C4-2B (cell line): ENCODE measurements at regions not wholly inside any gene's neighbourhood (a gene's known extent, or its start where the extent isn't known, plus 50 kb on each side); places are given as distances from the start of the nearest gene placed in this dataset.

ENCODE experiments used
- H3K27ac ChIP-seq: fragments of 450-650 bp; 2 replicates; pipeline ENCODE4 v1.5.1; 2017
- ZFX ChIP-seq: fragments of 450-650 bp; IDR thresholded peaks from 2 replicates; pipeline ENCODE4 v1.6.1; 2017
- TF ChIP-seq, protein P1 (sequence below): fragments of 450-650 bp; conservative IDR thresholded peaks from 2 replicates; pipeline ENCODE4 v1.5.1; 2017; ENCODE audit warnings: mild to moderate bottlenecking

DNA sequence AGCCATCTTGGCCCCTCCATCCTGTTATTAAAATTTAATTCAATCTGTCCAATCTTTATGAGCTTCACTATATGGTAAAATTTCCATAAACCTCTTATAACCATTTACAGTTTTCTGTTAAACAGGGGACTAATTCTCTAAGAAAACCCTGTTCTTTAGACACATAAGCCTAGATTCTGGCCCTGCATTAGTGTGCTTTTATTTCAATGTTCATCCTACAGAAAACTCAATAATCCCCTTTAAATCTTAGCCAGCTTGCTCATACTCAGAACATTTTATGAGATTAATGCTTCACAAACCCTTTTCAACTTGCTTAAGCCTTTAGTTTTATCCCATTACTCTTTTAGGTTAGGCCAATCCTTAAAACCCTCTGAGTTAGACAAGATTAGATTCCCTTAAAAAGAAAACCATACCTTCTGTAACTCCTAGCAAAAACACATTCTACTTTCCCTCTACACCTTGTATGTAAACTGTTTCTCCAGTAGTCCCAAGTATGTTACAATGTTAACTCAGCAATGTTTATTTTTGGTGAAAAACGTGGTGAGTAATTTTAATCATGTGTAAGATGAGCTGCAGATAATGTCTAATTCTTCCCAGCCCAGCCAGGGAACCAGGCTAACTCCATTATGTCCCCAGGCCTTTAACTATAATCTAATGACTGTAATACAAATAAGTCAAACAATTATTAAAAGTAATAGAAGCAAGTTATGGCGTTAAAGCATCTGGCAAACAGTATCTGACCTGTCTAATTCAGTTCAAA is 1953.4 kb upstream of the LRRTM1 start:
- H3K27ac ChIP-seq: no peak overlapping the region
- no peak for TF ChIP-seq ZFX

DNA sequence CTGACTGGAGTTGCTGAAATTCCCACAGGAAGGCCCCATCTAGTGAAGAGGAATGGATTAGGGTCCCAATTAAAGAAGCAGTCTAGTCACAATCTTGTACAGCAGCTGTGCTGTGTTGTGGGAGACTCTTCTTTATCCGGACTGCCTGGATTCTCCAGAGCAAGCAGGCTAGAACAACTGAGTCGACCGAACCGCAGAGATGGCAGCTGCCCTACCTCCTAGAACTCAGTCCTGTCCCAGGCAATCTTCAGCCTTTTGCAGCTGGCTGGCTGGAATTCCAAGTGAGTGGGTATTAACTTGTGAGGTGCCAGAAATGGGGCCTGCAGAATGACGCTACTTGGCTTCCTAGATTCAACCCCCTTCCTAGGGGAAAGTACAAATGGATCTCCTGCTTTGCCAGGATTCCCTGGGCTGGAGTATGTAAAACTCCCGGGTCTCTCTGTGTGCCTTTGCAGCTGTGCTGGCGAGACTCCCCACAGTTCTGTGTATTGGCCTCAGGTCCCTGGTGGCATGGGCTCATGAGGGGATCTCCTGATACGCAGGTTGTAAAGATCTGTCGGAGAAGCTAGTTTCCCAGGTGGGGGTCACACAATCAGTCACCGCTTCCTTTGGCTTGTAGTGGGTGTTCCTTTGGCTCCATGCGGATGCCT is 1952.6 kb upstream of the LRRTM1 start:
- H3K27ac ChIP-seq: no peak overlapping the region
- TF ChIP-seq, protein P1, sequence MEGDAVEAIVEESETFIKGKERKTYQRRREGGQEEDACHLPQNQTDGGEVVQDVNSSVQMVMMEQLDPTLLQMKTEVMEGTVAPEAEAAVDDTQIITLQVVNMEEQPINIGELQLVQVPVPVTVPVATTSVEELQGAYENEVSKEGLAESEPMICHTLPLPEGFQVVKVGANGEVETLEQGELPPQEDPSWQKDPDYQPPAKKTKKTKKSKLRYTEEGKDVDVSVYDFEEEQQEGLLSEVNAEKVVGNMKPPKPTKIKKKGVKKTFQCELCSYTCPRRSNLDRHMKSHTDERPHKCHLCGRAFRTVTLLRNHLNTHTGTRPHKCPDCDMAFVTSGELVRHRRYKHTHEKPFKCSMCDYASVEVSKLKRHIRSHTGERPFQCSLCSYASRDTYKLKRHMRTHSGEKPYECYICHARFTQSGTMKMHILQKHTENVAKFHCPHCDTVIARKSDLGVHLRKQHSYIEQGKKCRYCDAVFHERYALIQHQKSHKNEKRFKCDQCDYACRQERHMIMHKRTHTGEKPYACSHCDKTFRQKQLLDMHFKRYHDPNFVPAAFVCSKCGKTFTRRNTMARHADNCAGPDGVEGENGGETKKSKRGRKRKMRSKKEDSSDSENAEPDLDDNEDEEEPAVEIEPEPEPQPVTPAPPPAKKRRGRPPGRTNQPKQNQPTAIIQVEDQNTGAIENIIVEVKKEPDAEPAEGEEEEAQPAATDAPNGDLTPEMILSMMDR: no peak
- TF ChIP-seq ZFX: no peak

DNA sequence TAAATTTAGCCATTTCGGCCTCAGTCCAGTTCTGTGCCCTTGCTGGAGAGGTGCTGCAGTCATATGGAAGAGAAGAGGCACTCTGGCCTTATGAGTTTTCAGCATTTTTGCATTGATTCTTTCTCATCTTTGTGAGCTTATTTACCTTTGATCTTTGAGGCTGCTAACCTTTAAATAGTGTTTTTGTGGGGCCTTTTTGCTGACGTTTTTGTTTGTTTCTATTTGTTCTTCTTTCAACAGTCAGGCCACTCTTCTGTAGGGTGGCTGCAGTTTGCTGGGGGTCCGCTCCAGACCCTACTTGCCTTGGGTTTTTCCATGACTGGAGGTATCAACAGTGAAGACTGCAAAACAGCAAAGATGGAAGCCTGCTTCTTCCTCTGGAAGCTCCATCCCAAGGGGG is 1951.7 kb upstream of the LRRTM1 start:
- H3K27ac ChIP-seq: no peak overlapping the region
- no peak for TF ChIP-seq ZFX
- TF ChIP-seq, protein P1: no peak

DNA sequence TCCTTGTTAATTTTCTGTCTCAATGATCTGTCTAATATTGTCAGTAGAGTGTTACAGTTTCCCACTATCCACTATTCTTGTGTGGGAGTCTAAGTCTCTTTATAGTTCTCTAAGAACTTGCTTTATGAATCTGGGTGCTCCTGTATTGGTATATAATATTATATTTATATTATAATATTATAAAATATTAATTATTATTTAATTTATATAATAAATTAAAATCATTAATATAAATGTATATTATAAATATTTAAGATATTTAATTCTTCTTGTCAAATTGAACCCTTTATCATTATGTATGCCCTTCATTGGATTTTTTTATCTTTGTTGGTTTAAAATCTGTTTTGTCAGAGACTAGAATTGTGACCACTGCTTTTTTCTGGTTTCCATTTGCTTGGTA is 1950.2 kb upstream of the LRRTM1 start:
- no peak for TF ChIP-seq ZFX
- TF ChIP-seq, protein P1: no peak
- no peak overlapping the region for H3K27ac ChIP-seq

DNA sequence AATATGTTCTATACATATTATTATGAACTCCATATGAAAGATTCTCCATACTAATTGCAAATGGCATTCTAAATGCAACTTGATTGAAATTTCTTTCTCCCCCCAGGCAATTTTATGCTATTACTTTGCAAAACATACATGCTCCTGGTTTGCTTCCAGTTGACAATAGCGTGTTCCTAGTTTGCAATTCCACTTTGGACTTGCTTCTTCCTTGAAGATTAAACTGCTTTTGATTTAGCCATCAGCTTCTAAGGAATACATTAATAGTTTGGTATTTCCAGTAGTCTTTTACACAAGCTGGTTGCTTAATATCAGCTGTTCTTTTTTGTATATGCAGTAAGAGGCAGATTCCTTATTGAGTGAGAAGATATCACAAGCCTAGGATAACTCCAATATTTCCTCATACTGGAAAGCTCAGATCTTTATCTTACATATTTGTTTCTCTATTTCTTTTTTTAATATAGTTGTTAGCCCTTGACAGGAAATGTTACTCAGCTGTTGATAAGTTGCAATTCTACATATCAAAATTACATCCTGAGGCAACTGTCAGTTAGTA is 1941.7 kb upstream of the LRRTM1 start:
- H3K27ac ChIP-seq: no peak overlapping the region

DNA sequence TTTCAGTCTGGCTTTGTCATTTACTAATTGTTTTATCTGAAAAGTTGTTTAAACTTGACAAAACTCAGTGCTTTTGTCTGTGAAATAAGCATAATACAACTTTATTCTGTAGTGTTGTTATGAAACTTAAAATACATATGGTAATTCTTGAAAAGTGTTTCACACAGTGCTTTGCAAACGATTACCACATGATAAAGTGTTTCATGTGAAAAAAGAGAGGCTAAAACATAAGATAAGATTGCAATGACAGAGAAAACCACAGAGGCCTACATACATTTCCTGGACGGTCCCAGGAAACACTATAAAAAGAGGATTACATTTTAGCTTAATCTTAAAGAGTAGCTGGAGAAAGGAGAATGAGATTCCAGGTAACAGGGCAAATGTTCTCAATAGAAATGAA is 1934.6 kb upstream of the LRRTM1 start:
- TF ChIP-seq, protein P1: no peak
- no peak for TF ChIP-seq ZFX

More for the DNA sequence above, 1941.7 kb upstream of the LRRTM1 start:
- no peak for TF ChIP-seq ZFX
- TF ChIP-seq, protein P1: no peak

DNA sequence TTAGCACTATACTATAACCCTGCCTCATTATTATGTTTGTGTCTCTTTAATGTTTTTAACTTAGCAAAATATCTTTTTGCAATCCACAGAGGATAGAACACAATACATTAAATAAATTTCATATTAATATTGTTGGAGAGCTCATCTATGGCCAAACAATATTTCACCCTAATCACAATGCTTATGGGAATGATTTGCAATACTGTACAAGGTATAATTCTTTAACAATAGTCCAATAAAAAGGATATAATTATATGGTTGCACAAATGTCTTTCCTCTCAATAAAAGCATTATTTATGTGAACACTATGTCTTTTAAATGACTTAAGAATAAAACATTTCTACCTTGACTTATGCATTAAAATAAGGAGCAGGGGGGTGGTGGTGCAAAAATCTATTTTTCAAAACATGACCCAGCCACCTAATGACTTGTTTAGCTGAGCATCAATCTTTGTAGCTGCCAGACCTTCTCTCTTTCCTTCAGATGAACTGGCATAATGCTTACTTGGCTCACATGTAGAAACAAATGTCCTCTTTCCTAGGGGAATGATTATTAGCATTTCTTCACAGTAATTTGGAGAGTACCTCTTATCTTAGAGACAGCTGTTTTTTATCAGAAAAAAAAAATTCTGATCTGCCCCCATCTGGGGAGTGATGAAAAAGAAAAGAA is 1933.6 kb upstream of the LRRTM1 start:
- no peak overlapping the region for H3K27ac ChIP-seq

More for the DNA sequence above, 1934.6 kb upstream of the LRRTM1 start:
- no peak overlapping the region for H3K27ac ChIP-seq

More for the DNA sequence above, 1933.6 kb upstream of the LRRTM1 start:
- no peak for TF ChIP-seq ZFX
- TF ChIP-seq, protein P1: no peak
